ENCODE measurements at regions not wholly inside any gene's neighbourhood (a gene's known extent, or its start where the extent isn't known, plus 50 kb on each side); places are given as distances from the start of the nearest gene placed in this dataset.

DNA sequence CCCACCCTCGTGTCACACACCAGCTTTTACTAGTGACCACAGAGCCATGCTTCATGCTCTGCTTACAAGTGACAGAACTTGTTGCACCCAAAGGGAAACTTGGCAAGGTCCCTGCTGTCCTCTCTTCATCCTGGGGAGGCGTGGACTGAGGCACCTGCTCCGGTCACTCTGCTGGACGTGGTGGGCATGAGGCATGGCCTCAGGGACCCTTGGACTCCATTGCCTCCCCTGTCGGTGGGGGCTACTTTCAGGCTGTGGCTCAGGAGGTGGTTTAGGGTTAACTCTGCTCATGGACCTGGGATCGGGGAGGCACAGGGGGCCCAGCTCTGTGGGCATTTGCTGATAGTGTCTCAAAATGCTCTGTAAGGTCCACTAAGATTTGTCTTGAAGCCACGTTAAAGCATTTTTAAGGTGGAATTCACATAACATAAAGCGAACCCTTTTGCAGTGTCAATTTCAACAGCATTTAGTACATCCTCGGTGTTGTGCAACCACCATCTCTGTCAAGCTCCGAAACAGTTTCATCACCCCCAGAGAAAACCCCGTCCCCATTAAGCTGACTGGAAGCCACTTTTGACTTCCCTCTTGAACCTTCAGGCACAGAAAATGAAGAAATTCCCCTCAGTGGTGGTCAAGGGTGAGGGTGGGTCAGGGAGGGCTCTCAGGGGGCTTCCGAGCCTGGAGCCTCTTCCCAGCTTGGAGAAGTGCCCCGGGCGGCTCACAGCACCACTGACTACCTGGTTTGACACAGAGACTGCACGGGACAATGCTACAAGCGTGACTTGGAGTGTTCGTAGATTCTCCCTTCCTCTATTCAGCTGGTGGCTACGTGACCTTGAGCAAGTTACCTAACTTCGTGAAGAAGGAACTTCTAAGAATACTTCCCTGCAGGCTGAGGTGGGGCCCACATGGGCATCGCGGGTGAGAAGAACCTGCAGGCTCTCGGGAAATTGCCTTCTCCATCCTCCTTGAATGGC is 100.0 kb upstream of the HDAC4 start:
- TF ChIP-seq, protein P1, sequence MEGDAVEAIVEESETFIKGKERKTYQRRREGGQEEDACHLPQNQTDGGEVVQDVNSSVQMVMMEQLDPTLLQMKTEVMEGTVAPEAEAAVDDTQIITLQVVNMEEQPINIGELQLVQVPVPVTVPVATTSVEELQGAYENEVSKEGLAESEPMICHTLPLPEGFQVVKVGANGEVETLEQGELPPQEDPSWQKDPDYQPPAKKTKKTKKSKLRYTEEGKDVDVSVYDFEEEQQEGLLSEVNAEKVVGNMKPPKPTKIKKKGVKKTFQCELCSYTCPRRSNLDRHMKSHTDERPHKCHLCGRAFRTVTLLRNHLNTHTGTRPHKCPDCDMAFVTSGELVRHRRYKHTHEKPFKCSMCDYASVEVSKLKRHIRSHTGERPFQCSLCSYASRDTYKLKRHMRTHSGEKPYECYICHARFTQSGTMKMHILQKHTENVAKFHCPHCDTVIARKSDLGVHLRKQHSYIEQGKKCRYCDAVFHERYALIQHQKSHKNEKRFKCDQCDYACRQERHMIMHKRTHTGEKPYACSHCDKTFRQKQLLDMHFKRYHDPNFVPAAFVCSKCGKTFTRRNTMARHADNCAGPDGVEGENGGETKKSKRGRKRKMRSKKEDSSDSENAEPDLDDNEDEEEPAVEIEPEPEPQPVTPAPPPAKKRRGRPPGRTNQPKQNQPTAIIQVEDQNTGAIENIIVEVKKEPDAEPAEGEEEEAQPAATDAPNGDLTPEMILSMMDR (IDR thresholded peaks at IDR 0.05; ENCODE audit: unreplicated experiment), result no peak
- BruUV-seq (replicated peaks), result no TSS peak
- Mint-ChIP-seq H3K9me3 (ENCODE audit: low read depth, unreplicated experiment) (peaks cover 4% of the 10 kb centered on the region), H3K4me3 (ENCODE audit: low read depth, unreplicated experiment) (no peak overlapping the region), H3K4me1 (ENCODE audit: low read depth, unreplicated experiment) (no peaks in the 10 kb centered on the region), H3K36me3 (ENCODE audit: insufficient read depth, unreplicated experiment) (peaks cover 7% of the 10 kb centered on the region), H3K27me3 (ENCODE audit: unreplicated experiment) (peaks cover 70% of the 10 kb centered on the region), H3K27ac (ENCODE audit: unreplicated experiment) (no peak overlapping the region)
- DNase-seq, result no peak
- CTCF ChIA-PET, result no interaction called here
- intact Hi-C loops (cut with micrococcal nuclease; ENCODE audit: unreplicated experiment), result no loop called here

DNA sequence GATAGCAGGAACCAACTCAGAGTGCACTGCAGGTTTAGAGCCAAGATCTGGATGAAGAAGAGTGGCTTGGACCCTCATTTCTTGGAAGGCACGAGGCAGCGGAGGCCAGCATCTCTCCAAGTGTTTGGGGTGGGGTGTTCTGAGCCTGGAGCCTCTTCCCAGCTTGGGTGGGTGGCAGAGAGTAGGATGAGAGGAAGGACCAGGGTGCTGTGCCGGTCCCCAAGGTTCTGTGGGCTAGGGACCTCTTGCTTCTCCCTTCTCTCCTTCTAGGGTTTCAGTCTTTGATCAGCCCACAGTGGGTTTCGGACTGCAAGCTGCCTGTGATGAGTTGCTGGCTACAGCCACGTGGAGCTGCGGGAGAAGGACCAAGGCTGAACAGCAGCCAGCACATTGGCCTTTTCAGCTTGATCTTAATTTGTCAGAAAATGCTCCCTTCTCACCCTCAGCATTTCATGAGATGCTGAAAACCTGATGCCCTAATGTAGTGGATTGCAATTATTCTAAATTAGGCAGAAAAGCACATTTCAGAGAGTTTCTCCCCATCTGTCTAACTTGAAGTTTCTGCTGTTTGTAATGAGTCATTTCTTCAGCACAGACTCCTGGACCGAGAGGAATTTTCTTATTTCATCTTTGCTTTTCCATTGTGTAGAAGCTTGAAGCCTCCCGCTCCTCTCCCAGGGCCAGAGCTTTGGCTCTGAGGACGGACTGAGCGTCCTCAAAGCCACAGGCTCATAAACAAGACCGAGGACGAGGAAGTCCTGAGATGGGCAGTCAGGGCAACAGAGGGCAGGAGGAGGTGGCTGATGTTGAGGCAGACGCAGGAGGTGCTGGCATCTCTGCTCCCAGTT is 99.1 kb upstream of the HDAC4 start:
- no peak overlapping the region for H3K27ac Mint-ChIP-seq (ENCODE audit: unreplicated experiment)
- CTCF ChIA-PET, result no interaction called here
- BruUV-seq (replicated peaks), result no TSS peak
- TF ChIP-seq, protein P1 (IDR thresholded peaks at IDR 0.05; ENCODE audit: unreplicated experiment), result no peak
- peaks cover 69% of the 10 kb centered on the region for H3K27me3 Mint-ChIP-seq (ENCODE audit: unreplicated experiment)
- no peak overlapping the region for H3K4me3 Mint-ChIP-seq (ENCODE audit: low read depth, unreplicated experiment)
- H3K9me3 Mint-ChIP-seq (ENCODE audit: low read depth, unreplicated experiment), result peaks cover 4% of the 10 kb centered on the region
- H3K4me1 Mint-ChIP-seq (ENCODE audit: low read depth, unreplicated experiment), result no peaks in the 10 kb centered on the region
- H3K36me3 Mint-ChIP-seq (ENCODE audit: insufficient read depth, unreplicated experiment), result peaks cover 5% of the 10 kb centered on the region
- intact Hi-C loops (cut with micrococcal nuclease; ENCODE audit: unreplicated experiment), result no loop called here
- DNase-seq, result no peak

DNA sequence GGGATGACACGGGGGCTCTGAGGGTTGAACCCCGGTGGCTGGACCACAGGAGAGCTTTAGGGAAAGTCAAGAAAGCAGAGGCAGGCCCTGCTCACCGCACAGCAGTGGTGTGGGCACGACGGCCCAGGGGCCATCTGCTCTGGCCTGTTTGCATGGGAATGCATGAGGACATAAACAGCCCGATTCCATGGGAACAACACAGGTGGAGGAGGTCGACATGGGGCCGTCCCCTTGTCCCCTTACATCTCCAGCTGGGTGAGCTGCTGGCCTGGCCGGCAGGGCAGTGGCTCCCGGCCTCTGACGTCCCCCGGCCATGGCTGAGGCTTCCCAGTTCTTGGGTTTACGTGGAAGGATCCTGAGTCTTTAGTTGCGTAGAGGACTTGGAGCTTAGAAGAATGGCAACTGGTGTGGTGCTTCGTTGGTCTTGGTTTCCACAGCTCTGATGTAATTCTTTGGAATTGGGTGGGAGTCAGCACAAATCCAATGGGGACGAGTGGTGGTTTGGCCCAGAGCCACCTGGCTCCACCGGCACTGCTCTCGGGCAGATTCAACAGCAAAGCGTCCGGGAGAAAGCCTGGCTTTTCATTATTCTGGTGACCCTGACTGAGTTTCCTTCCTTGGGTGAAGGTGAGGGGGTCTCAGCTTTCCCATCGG is 98.3 kb upstream of the HDAC4 start:
- Mint-ChIP-seq H3K4me1 (ENCODE audit: low read depth, unreplicated experiment) (no peaks in the 10 kb centered on the region), H3K9me3 (ENCODE audit: low read depth, unreplicated experiment) (peaks cover 4% of the 10 kb centered on the region), H3K27ac (ENCODE audit: unreplicated experiment) (no peak overlapping the region), H3K36me3 (ENCODE audit: insufficient read depth, unreplicated experiment) (peaks cover 5% of the 10 kb centered on the region), H3K27me3 (ENCODE audit: unreplicated experiment) (peaks cover 71% of the 10 kb centered on the region), H3K4me3 (ENCODE audit: low read depth, unreplicated experiment) (no peak overlapping the region)
- CTCF ChIA-PET, result no interaction called here
- BruUV-seq (replicated peaks), result no TSS peak
- intact Hi-C loops (cut with micrococcal nuclease; ENCODE audit: unreplicated experiment), result no loop called here
- TF ChIP-seq, protein P1 (IDR thresholded peaks at IDR 0.05; ENCODE audit: unreplicated experiment), result no peak
- no peak for DNase-seq

DNA sequence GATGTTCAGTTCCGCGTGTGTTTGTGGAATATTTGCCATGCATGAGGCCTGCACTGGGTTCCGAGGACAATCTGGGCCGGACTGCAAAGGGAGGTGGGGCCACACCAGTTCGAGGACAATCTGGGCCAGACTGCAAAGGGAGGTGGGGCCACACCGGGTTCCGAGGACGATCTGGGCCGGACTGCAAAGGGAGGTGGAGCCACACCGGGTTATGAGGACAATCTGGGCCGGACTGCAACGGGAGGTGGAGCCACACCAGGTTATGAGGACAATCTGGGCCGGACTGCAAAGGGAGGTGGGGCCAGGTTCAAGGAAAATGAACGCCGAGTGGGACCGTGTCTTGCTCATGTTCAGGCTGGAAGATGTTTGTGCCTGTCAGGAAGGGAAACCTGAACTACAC is 97.8 kb upstream of the HDAC4 start:
- Mint-ChIP-seq H3K36me3 (ENCODE audit: insufficient read depth, unreplicated experiment) (peaks cover 5% of the 10 kb centered on the region), H3K9me3 (ENCODE audit: low read depth, unreplicated experiment) (peaks cover 4% of the 10 kb centered on the region), H3K4me1 (ENCODE audit: low read depth, unreplicated experiment) (no peaks in the 10 kb centered on the region), H3K27me3 (ENCODE audit: unreplicated experiment) (peaks cover 75% of the 10 kb centered on the region), H3K4me3 (ENCODE audit: low read depth, unreplicated experiment) (no peak overlapping the region), H3K27ac (ENCODE audit: unreplicated experiment) (no peak overlapping the region)
- intact Hi-C loops (cut with micrococcal nuclease; ENCODE audit: unreplicated experiment), result no loop called here
- DNase-seq, result no peak
- CTCF ChIA-PET, result no interaction called here
- BruUV-seq (replicated peaks), result no TSS peak
- TF ChIP-seq, protein P1 (IDR thresholded peaks at IDR 0.05; ENCODE audit: unreplicated experiment), result no peak
